ENCODE measurements at regions not wholly inside any gene's neighbourhood (a gene's known extent, or its start where the extent isn't known, plus 50 kb on each side); places are given as distances from the start of the nearest gene placed in this dataset.

DNA sequence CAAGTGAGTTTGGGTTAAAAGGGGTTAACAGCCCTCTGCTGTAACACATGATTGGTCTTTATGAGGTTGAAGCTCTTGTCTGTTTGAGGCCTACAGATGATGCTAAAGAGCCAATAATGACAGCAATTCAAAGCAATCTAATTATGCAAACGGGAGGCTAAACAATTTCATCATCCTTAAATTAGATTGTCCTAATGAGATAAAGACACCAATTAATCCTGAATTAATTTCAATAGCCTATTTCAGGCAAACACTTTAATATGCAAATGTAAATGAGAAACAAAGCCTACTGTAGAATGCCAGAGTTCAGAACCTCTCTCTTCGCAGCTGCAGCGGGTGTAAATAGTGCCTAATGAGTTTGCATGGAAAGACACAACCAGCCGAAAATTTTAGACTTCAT lies 504.7 kb upstream of the PBX1 start:
- no peaks in the 10 kb centered on the region for H3K9me3 ChIP-seq (ENCODE audit: control insufficient read depth, insufficient read depth, low read length)
- no peaks in the 10 kb centered on the region for H3K79me1 ChIP-seq (ENCODE audit: low read depth in 1 of 2, low read length in 2 of 2)
- no peaks in the 10 kb centered on the region for H4K20me1 ChIP-seq (ENCODE audit: insufficient read depth, low read length)
- H4K5ac ChIP-seq (ENCODE audit: low read depth, low read length): no peak overlapping the region
- no peaks in the 10 kb centered on the region for H3K27me3 ChIP-seq (ENCODE audit: control insufficient read depth, insufficient read depth, low read length)
- H3K36me3 ChIP-seq (ENCODE audit: control insufficient read depth, insufficient read depth, low read length): no peaks in the 10 kb centered on the region
- no peak for ATAC-seq (ENCODE audit: low read depth)
- dilution Hi-C loops (cut with HindIII; ENCODE audit: low sequenced_read_pairs, unreplicated experiment): no loop called here
- H2BK5ac ChIP-seq (ENCODE audit: low read depth, low read length, poor library complexity, severe bottlenecking): no peak overlapping the region
- intact Hi-C loops (cut with micrococcal nuclease): no loop called here
- ChIA-PET POLR2A (ENCODE audit: unreplicated experiment) (no interaction called here), CTCF (no interaction called here)
- no peak overlapping the region for H2BK20ac ChIP-seq (ENCODE audit: low read depth, low read length)
- H3K4me3 ChIP-seq (ENCODE audit: insufficient read depth, low read depth, low read length): no peak overlapping the region
- H2BK120ac ChIP-seq (ENCODE audit: low read depth, low read length): no peak overlapping the region
- H4K91ac ChIP-seq (ENCODE audit: insufficient read depth, low read depth, low read length): no peak overlapping the region
- no peak overlapping the region for H4K8ac ChIP-seq (ENCODE audit: low read depth in 2 of 2, low read length in 2 of 2)
- H3K56ac ChIP-seq (ENCODE audit: extremely low read depth, insufficient read depth, low read length): no peak overlapping the region
- H3K9me1 ChIP-seq (ENCODE audit: insufficient read depth, low read length): no peaks in the 10 kb centered on the region
- no peak overlapping the region for H2AK9ac ChIP-seq (replicated peaks; ENCODE audit: low read depth, low read length, poor library complexity)
- WGBS, 2 experiments (ENCODE audit: extremely low coverage in 2 of 2, insufficient read length in 1 of 2): no CpG with 5 or more reads among the region's 4 CpGs
- no peak overlapping the region for H3K23ac ChIP-seq (ENCODE audit: low read depth, low read length)
- H3K27ac ChIP-seq (ENCODE audit: insufficient read depth, low read length): no peak overlapping the region
- H2AFZ ChIP-seq (replicated peaks; ENCODE audit: low read length, poor library complexity): no peak overlapping the region
- no peaks in the 10 kb centered on the region for H3K4me1 ChIP-seq (ENCODE audit: control insufficient read depth, insufficient read depth, low read length)
- H3K9ac ChIP-seq (ENCODE audit: low read depth, low read length): no peak overlapping the region
- H3K18ac ChIP-seq (ENCODE audit: low read depth, low read length): no peak overlapping the region
- no peak overlapping the region for H3K4ac ChIP-seq (ENCODE audit: low read depth, low read length)
- no peak overlapping the region for H3K4me2 ChIP-seq (ENCODE audit: low read depth, low read length)
- no peak overlapping the region for H3K14ac ChIP-seq (replicated peaks; ENCODE audit: low read depth, low read length)
- in situ Hi-C loops (cut with MboI; ENCODE audit: low sequenced_read_pairs): no loop called here
- no peak overlapping the region for H2BK15ac ChIP-seq (ENCODE audit: low read depth, low read length)
- DNase-seq: no peak
- BruUV-seq (replicated peaks): no TSS peak
- no peak overlapping the region for H2AK5ac ChIP-seq (ENCODE audit: low read depth, low read length)
- TF ChIP-seq, protein P1, sequence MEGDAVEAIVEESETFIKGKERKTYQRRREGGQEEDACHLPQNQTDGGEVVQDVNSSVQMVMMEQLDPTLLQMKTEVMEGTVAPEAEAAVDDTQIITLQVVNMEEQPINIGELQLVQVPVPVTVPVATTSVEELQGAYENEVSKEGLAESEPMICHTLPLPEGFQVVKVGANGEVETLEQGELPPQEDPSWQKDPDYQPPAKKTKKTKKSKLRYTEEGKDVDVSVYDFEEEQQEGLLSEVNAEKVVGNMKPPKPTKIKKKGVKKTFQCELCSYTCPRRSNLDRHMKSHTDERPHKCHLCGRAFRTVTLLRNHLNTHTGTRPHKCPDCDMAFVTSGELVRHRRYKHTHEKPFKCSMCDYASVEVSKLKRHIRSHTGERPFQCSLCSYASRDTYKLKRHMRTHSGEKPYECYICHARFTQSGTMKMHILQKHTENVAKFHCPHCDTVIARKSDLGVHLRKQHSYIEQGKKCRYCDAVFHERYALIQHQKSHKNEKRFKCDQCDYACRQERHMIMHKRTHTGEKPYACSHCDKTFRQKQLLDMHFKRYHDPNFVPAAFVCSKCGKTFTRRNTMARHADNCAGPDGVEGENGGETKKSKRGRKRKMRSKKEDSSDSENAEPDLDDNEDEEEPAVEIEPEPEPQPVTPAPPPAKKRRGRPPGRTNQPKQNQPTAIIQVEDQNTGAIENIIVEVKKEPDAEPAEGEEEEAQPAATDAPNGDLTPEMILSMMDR (conservative IDR thresholded peaks at IDR 0.05; ENCODE audit: low read depth, low read length): no peak
- TF ChIP-seq BHLHE40 (IDR thresholded peaks at IDR 0.05; ENCODE audit: low read depth, low read length): no peak
- no peak for TF ChIP-seq CHD1 (IDR thresholded peaks at IDR 0.05; ENCODE audit: low read depth, low read length)
- TF ChIP-seq FOS (IDR thresholded peaks at IDR 0.05; ENCODE audit: low read depth, low read length): no peak
- no peak for TF ChIP-seq NFE2L2 (IDR thresholded peaks at IDR 0.05; ENCODE audit: low read depth, low read length)
- TF ChIP-seq, protein P2, sequence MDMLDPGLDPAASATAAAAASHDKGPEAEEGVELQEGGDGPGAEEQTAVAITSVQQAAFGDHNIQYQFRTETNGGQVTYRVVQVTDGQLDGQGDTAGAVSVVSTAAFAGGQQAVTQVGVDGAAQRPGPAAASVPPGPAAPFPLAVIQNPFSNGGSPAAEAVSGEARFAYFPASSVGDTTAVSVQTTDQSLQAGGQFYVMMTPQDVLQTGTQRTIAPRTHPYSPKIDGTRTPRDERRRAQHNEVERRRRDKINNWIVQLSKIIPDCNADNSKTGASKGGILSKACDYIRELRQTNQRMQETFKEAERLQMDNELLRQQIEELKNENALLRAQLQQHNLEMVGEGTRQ (IDR thresholded peaks at IDR 0.05; ENCODE audit: low read depth, low read length): no peak
- no peak for TF ChIP-seq MAZ (IDR thresholded peaks at IDR 0.05; ENCODE audit: borderline replicate concordance, low read depth, low read length)
- TF ChIP-seq, protein P3, sequence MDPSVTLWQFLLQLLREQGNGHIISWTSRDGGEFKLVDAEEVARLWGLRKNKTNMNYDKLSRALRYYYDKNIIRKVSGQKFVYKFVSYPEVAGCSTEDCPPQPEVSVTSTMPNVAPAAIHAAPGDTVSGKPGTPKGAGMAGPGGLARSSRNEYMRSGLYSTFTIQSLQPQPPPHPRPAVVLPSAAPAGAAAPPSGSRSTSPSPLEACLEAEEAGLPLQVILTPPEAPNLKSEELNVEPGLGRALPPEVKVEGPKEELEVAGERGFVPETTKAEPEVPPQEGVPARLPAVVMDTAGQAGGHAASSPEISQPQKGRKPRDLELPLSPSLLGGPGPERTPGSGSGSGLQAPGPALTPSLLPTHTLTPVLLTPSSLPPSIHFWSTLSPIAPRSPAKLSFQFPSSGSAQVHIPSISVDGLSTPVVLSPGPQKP (IDR thresholded peaks at IDR 0.05; ENCODE audit: borderline replicate concordance, low read depth, low read length): no peak
- TF ChIP-seq MAFK (IDR thresholded peaks at IDR 0.05; ENCODE audit: low read depth, low read length): no peak
- TF ChIP-seq RFX5 (IDR thresholded peaks at IDR 0.05; ENCODE audit: low read depth, low read length): no peak
- TF ChIP-seq RAD21 (IDR thresholded peaks at IDR 0.05; ENCODE audit: low read length): no peak
- TF ChIP-seq POLR2A (IDR thresholded peaks at IDR 0.05; ENCODE audit: low read depth, low read length): no peak
- no peak for TF ChIP-seq CEBPB (IDR thresholded peaks at IDR 0.05; ENCODE audit: low read depth, low read length)
- no peak for TF ChIP-seq MXI1 (IDR thresholded peaks at IDR 0.05; ENCODE audit: borderline replicate concordance, low read depth, low read length)
- no peak for TF ChIP-seq SMC3 (IDR thresholded peaks at IDR 0.05; ENCODE audit: low read depth, low read length)
- no peak for TF ChIP-seq RCOR1 (IDR thresholded peaks at IDR 0.05; ENCODE audit: insufficient replicate concordance, low read length)

Data from IMR-90 (cell line).